ENCODE measurements at regions not wholly inside any gene's neighbourhood (a gene's known extent, or its start where the extent isn't known, plus 50 kb on each side); places are given as distances from the start of the nearest gene placed in this dataset.

DNA sequence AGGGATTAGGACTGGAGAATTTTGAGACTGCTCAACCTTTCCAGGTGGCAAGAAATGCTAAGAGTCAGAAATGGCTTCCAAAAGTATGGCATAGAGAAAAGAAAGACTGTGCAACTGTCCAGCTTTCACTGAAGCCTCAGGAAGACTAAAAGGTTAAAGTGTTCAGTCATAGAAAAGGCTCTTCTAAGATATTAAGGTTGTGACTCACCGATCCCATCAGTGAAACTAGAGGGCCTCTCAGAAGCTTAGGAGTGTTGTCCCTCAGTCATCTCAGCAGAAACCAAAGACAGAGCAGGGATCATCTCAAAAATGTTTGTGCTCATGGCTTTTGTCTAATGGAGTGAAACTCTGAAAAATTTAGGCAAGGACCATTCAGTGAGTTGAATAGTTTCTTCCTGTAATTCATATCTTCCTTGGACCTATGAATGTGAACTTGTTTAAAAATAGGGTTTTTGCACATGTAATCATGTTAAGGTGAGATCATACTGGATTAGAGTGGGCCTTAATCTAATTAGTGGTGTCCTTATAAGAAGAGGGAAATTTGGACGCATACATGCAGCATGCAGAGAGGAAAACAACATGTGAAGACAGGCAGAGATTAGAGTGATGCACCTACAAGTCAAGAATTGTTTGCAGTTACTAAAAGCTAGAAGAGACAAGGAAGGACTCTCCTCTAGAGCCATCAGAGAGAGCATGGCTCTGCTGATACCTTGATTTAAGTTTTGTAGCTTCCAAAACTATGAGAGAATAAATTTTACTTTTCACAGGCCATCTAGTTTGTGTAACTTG lies 71.3 kb downstream of the RPE65 start:
- H3K4me3 Mint-ChIP-seq: no peak overlapping the region
- ATAC-seq (replicated peaks) (no peak), DNase-seq (no peak)
- no peaks in the 10 kb centered on the region for H3K4me1 Mint-ChIP-seq (ENCODE audit: low read depth in 2 of 2)
- no peaks in the 10 kb centered on the region for H3K36me3 Mint-ChIP-seq (ENCODE audit: insufficient read depth)
- peaks cover 0 to 2% of the 10 kb centered on the region in 2 donors for H3K9me3 Mint-ChIP-seq
- no peaks in the 10 kb centered on the region for H3K27me3 Mint-ChIP-seq
- H3K27ac Mint-ChIP-seq: no peak overlapping the region

DNA sequence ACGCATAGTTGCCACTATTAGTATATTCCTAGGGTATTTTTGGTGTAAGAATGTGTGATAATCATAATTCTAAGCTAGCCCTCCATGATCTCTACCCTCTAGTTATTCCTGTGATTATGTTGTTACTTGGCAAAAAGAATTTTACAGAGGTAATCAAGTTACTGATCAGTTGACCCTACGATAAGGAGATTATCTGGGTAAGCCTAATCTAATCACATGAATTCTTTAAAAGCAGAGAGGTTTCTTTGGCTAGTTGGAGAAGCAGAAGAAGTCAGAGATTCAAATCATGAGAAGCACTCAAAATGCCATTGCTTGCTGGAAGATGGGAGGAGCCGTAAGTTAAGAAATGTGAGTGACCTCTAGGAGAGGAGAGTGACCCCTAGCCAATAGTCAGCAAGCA lies 72.7 kb downstream of the RPE65 start:
- Mint-ChIP-seq H3K9me3 (peaks cover 0 to 2% of the 10 kb centered on the region in 2 donors), H3K4me3 (no peak overlapping the region), H3K27me3 (no peaks in the 10 kb centered on the region), H3K27ac (no peak overlapping the region), H3K36me3 (ENCODE audit: insufficient read depth) (no peaks in the 10 kb centered on the region), H3K4me1 (ENCODE audit: low read depth in 2 of 2) (no peaks in the 10 kb centered on the region)
- no peak for DNase-seq
- ATAC-seq (replicated peaks): no peak

DNA sequence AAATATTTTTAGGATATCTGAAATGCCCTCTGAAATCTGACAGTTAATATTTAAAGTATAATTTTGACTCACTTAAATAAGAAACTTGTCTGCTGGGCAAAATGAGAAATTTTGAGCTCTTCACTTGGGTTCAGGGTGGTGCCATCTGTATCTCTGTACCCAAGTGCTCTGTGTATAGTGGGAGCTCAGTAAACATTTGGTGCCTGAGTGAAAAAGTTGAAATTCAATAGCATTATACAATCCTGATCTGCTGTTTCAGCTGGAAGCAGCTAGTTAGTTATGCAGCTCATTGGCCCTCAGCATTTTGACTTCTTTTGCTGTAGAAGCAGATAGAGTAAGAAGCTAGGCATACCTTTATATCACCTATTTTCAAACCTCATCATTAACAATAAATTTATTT lies 73.3 kb downstream of the RPE65 start:
- no peaks in the 10 kb centered on the region for H3K4me1 Mint-ChIP-seq (ENCODE audit: low read depth in 2 of 2)
- ATAC-seq (replicated peaks): no peak
- no peak for DNase-seq
- H3K27ac Mint-ChIP-seq: no peak overlapping the region
- no peaks in the 10 kb centered on the region for H3K36me3 Mint-ChIP-seq (ENCODE audit: insufficient read depth)
- no peaks in the 10 kb centered on the region for H3K27me3 Mint-ChIP-seq
- H3K4me3 Mint-ChIP-seq: no peak overlapping the region
- H3K9me3 Mint-ChIP-seq: peaks cover 0 to 2% of the 10 kb centered on the region in 2 donors

DNA sequence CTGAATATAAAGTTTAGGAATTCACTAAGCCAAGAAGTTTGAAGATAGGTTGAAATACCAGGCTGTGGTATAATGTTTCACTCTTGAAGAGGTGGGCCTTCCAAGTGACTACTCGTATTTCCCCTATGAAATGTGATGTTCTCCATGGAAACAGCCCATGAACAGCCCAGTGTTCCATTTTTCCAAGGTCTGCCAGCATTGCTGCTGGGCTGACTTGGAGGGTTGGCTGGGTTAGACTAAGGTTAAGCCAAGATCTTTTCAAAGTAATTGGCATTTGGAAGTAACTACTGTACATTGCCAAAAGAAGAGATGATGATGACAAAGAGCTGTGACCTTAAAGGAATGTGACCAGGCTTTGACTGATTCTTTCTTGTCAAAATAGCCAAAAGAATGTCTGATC lies 73.8 kb downstream of the RPE65 start:
- H3K9me3 Mint-ChIP-seq: peaks cover 0 to 2% of the 10 kb centered on the region in 2 donors
- H3K4me1 Mint-ChIP-seq (ENCODE audit: low read depth in 2 of 2): no peaks in the 10 kb centered on the region

DNA sequence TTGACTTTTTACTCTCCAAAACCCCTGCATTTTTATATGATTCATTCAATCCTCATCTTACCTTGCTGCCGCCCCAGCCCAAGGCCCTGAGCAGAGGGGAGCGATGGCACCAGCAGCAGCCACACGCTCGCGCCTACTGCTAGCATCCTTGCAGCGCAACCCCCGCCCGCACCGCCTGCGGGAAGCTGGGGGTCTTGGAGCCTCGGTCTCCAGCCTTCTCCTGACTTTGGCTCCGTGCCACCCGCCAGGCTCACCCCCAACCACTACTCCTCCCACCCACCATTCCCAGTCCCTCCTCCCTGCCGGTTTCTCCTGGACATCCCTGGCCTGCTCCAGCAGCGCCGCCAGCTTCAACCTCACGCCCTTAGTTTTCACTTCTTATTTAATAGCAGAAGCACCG lies 76.6 kb downstream of the RPE65 start:
- no peaks in the 10 kb centered on the region for H3K4me1 Mint-ChIP-seq (ENCODE audit: low read depth in 2 of 2)
- DNase-seq (no peak), ATAC-seq (replicated peaks) (no peak)
- no peaks in the 10 kb centered on the region for H3K36me3 Mint-ChIP-seq (ENCODE audit: insufficient read depth)
- peaks cover 0 to 2% of the 10 kb centered on the region in 2 donors for H3K9me3 Mint-ChIP-seq
- no peak overlapping the region for H3K4me3 Mint-ChIP-seq
- no peaks in the 10 kb centered on the region for H3K27me3 Mint-ChIP-seq
- no peak overlapping the region for H3K27ac Mint-ChIP-seq

More for the DNA sequence above, 73.8 kb downstream of the RPE65 start:
- ATAC-seq (replicated peaks): no peak
- Mint-ChIP-seq H3K4me3 (no peak overlapping the region), H3K27ac (no peak overlapping the region), H3K36me3 (ENCODE audit: insufficient read depth) (no peaks in the 10 kb centered on the region), H3K27me3 (no peaks in the 10 kb centered on the region)
- no peak for DNase-seq

- no peak for DNase-seq
- Mint-ChIP-seq H3K36me3 (ENCODE audit: insufficient read depth) (no peaks in the 10 kb centered on the region), H3K27ac (no peak overlapping the region), H3K27me3 (no peaks in the 10 kb centered on the region), H3K4me1 (ENCODE audit: low read depth in 2 of 2) (no peaks in the 10 kb centered on the region), H3K9me3 (peaks cover 0 to 2% of the 10 kb centered on the region in 2 donors), H3K4me3 (no peak overlapping the region)
- no peak for ATAC-seq (replicated peaks)
Measured at GRCh38 chr1:68372487-68372886, 77.3 kb downstream of the RPE65 start.

GRCh38 chr1:68370101-68370915 lies 79.4 kb downstream of the RPE65 start:
- no peak for ATAC-seq (replicated peaks)
- DNase-seq: no peak
- Mint-ChIP-seq H3K27me3 (no peaks in the 10 kb centered on the region), H3K27ac (no peak overlapping the region), H3K4me1 (ENCODE audit: low read depth in 2 of 2) (no peaks in the 10 kb centered on the region), H3K9me3 (no peaks in the 10 kb centered on the region), H3K36me3 (ENCODE audit: insufficient read depth) (no peaks in the 10 kb centered on the region), H3K4me3 (no peak overlapping the region)

- Mint-ChIP-seq H3K27me3 (no peaks in the 10 kb centered on the region), H3K27ac (no peak overlapping the region), H3K36me3 (ENCODE audit: insufficient read depth) (no peaks in the 10 kb centered on the region), H3K4me1 (ENCODE audit: low read depth in 2 of 2) (no peaks in the 10 kb centered on the region), H3K4me3 (no peak overlapping the region), H3K9me3 (peaks cover 0 to 3% of the 10 kb centered on the region in 2 donors)
- ATAC-seq (replicated peaks) (no peak), DNase-seq (no peak)
Measured at GRCh38 chr1:68366572-68366971, 83.2 kb downstream of the RPE65 start.

DNA sequence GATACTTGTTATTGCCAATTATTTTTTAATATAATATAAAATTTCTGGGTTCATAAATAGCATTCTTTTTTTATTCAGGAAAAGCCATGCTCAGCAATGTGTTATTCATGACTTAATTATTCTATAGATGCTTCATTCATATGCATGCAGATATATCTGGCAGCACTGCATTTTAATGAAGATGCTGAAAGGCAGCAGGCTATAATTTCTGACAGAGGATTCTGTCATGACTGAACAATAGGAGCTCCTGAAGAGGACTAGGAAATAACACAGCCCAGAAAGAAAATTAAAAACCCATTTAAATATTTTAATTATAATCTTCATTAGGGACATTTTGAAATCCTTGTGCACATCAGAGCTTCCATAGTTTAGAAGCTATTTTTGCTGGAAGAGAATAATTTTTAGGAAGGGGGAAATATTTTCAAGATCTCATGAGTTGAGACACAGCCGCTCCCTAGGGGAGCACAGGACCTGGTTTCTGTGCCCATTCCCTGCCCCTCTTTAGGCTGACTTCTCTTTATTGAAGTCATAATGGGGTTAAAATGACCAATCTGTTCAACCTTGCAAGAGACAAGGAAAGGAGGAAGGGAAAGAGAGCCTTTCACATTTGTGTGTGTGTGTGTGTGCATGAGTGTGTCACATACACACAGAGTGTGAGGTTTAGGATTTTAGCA lies 83.9 kb downstream of the RPE65 start:
- no peak for DNase-seq
- Mint-ChIP-seq H3K27ac (no peak overlapping the region), H3K4me1 (ENCODE audit: low read depth in 2 of 2) (no peaks in the 10 kb centered on the region), H3K36me3 (ENCODE audit: insufficient read depth) (no peaks in the 10 kb centered on the region), H3K9me3 (peaks cover 0 to 3% of the 10 kb centered on the region in 2 donors), H3K27me3 (no peaks in the 10 kb centered on the region), H3K4me3 (no peak overlapping the region)
- no peak for ATAC-seq (replicated peaks)

- Mint-ChIP-seq H3K27me3 (peaks cover 0 to 6% of the 10 kb centered on the region in 2 donors), H3K9me3 (peaks cover 3 to 7% of the 10 kb centered on the region in 2 donors), H3K36me3 (ENCODE audit: insufficient read depth) (no peaks in the 10 kb centered on the region), H3K4me3 (no peak overlapping the region), H3K4me1 (ENCODE audit: low read depth in 2 of 2) (no peaks in the 10 kb centered on the region), H3K27ac (no peak overlapping the region)
- no peak for DNase-seq
- no peak for ATAC-seq (replicated peaks)
Measured at GRCh38 chr1:68363339-68363738, 86.4 kb downstream of the RPE65 start.

GRCh38 chr1:68361346-68361910 lies 88.3 kb downstream of the RPE65 start:
- Mint-ChIP-seq H3K36me3 (ENCODE audit: insufficient read depth) (no peaks in the 10 kb centered on the region), H3K4me1 (ENCODE audit: low read depth in 2 of 2) (no peaks in the 10 kb centered on the region), H3K9me3 (peaks cover 3 to 7% of the 10 kb centered on the region in 2 donors), H3K27me3 (peaks cover 0 to 6% of the 10 kb centered on the region in 2 donors), H3K27ac (no peak overlapping the region), H3K4me3 (no peak overlapping the region)
- ATAC-seq (replicated peaks) (no peak), DNase-seq (no peak)

GRCh38 chr1:68359045-68359444 lies 90.7 kb downstream of the RPE65 start:
- Mint-ChIP-seq H3K36me3 (ENCODE audit: insufficient read depth) (no peaks in the 10 kb centered on the region), H3K4me1 (ENCODE audit: low read depth in 2 of 2) (no peaks in the 10 kb centered on the region), H3K27ac (no peak overlapping the region), H3K27me3 (peaks cover 0 to 6% of the 10 kb centered on the region in 2 donors), H3K9me3 (peaks cover 3 to 7% of the 10 kb centered on the region in 2 donors), H3K4me3 (no peak overlapping the region)
- ATAC-seq (replicated peaks) (no peak), DNase-seq (no peak)

- Mint-ChIP-seq H3K36me3 (ENCODE audit: insufficient read depth) (no peaks in the 10 kb centered on the region), H3K27ac (no peak overlapping the region), H3K27me3 (peaks cover 0 to 6% of the 10 kb centered on the region in 2 donors), H3K9me3 (peaks cover 3 to 7% of the 10 kb centered on the region in 2 donors), H3K4me3 (no peak overlapping the region), H3K4me1 (ENCODE audit: low read depth in 2 of 2) (no peaks in the 10 kb centered on the region)
- DNase-seq (no peak), ATAC-seq (replicated peaks) (no peak)
Measured at GRCh38 chr1:68358439-68358838, 91.3 kb downstream of the RPE65 start.
